GM23248 (cell line): ENCODE measurements at regions not wholly inside any gene's neighbourhood (a gene's known extent, or its start where the extent isn't known, plus 50 kb on each side); places are given as distances from the start of the nearest gene placed in this dataset. TPM values are rescaled to one million over a fixed set of nuclear protein-coding genes. Genes with fewer than 3 reads are reported as not detected.

Experiments
- DNase-seq: peaks from one replicate; pipeline ENCODE4 v3.0.0-alpha.2; 2015
- H2AFZ ChIP-seq: fragments of 200-600 bp; sonication (generic); 2 replicates; pipeline ENCODE4 v1.6.1; 2016; ENCODE audit warnings: antibody characterized with exemption
- H3F3A ChIP-seq: fragments of 200-600 bp; sonication (generic); 2 replicates; pipeline ENCODE4 v1.6.1; 2016; ENCODE audit warnings: mild to moderate bottlenecking, antibody characterized with exemption, mixed run types; ENCODE audit not compliant: insufficient read depth
- H3K27ac ChIP-seq: fragments of 200-600 bp; sonication (generic); 2 replicates; pipeline ENCODE4 v1.5.1; 2016; ENCODE audit warnings: mild to moderate bottlenecking
- H3K27me3 ChIP-seq: fragments of 200-600 bp; sonication (generic); replicated peaks from 2 replicates; pipeline ENCODE4 v1.6.1; 2016; ENCODE audit warnings: mild to moderate bottlenecking; ENCODE audit not compliant: insufficient read depth
- H3K36me3 ChIP-seq: fragments of 200-600 bp; sonication (generic); 2 replicates; pipeline ENCODE4 v1.6.1; 2016; ENCODE audit warnings: low read depth, mild to moderate bottlenecking
- H3K4me1 ChIP-seq: fragments of 200-600 bp; sonication (generic); 2 replicates; pipeline ENCODE4 v1.6.1; 2016; ENCODE audit warnings: mild to moderate bottlenecking; ENCODE audit not compliant: insufficient read depth
- H3K4me2 ChIP-seq: fragments of 200-600 bp; sonication (generic); one replicate; pipeline ENCODE4 v1.6.1; 2016; ENCODE audit warnings: mild to moderate bottlenecking; ENCODE audit not compliant: unreplicated experiment
- H3K4me3 ChIP-seq: fragments of 200-600 bp; sonication (generic); 2 replicates; pipeline ENCODE4 v1.5.1; 2016; ENCODE audit warnings: mild to moderate bottlenecking
- H3K79me2 ChIP-seq: fragments of 200-600 bp; sonication (generic); 2 replicates; pipeline ENCODE4 v1.6.1; 2016; ENCODE audit warnings: mild to moderate bottlenecking; ENCODE audit not compliant: insufficient read depth
- H3K9ac ChIP-seq: fragments of 200-600 bp; sonication (generic); 2 replicates; pipeline ENCODE4 v1.6.1; 2016; ENCODE audit warnings: mild to moderate bottlenecking
- H3K9me2 ChIP-seq: fragments of 200-600 bp; sonication (generic); 2 replicates; pipeline ENCODE4 v1.6.1; 2016; ENCODE audit warnings: mixed run types, mild to moderate bottlenecking, moderate library complexity; ENCODE audit not compliant: insufficient read depth
- H3K9me3 ChIP-seq: fragments of 200-600 bp; sonication (generic); one replicate; pipeline ENCODE4 v1.6.1; 2017; ENCODE audit warnings: low read depth
- H4K20me1 ChIP-seq: fragments of 200-600 bp; sonication (generic); 2 replicates; pipeline ENCODE4 v1.6.0; 2016; ENCODE audit not compliant: insufficient read depth
- EZH2 ChIP-seq: fragments of 200-600 bp; sonication (generic); IDR thresholded peaks from 2 replicates; pipeline ENCODE4 v1.6.1; 2018; ENCODE audit warnings: antibody characterized with exemption, mild to moderate bottlenecking; ENCODE audit not compliant: insufficient read depth, poor library complexity, severe bottlenecking
- EZH2phosphoT487 ChIP-seq: fragments of 200-600 bp; sonication (generic); IDR thresholded peaks from 2 replicates; pipeline ENCODE4 v1.6.1; 2018; ENCODE audit warnings: antibody characterized with exemption, moderate library complexity, mild to moderate bottlenecking, low read depth; ENCODE audit not compliant: insufficient read depth
- in situ Hi-C: fragments of 300-500 bp; cut with MboI; formaldehyde crosslinking; loops from 2 replicates; pipeline ENCODE4 v1.15.0; 2020
- small RNA-seq: library from RNA; depleted of rRNA; stranded (forward); fragments of <200 nt; gene quantifications from one replicate; pipeline ENCODE3, GENCODE V24; 2014; ENCODE audit warnings: low read depth, low replicate concordance

GRCh38 chr3:130293247-130293646 is 52.2 kb upstream of the COL6A5 start:
- DNase-seq, result no peak
- Histone ChIP-seq H3K4me2 (no peak overlapping the region), H3K4me1 (no peaks in the 10 kb centered on the region), H3K36me3 (no peaks in the 10 kb centered on the region), H3F3A (no peaks in the 10 kb centered on the region), H3K27me3 (no peaks in the 10 kb centered on the region), H3K9ac (no peak overlapping the region), H3K4me3 (no peak overlapping the region), H3K9me3 (no peaks in the 10 kb centered on the region), H3K27ac (no peak overlapping the region), H2AFZ (no peak overlapping the region), H4K20me1 (no peaks in the 10 kb centered on the region), H3K9me2 (no peaks in the 10 kb centered on the region), H3K79me2 (no peaks in the 10 kb centered on the region)
- in situ Hi-C loops, result no loop called here
- TF ChIP-seq EZH2phosphoT487, result no peak
- TF ChIP-seq EZH2, result no peak

Small RNAs in the stretch of these regions (small RNA-seq; reads per million reads assigned to genes)
- gene ENPP7P3, result not detected
- gene SNRPCP8, result not detected
